ENCODE measurements at regions not wholly inside any gene's neighbourhood (a gene's known extent, or its start where the extent isn't known, plus 50 kb on each side); places are given as distances from the start of the nearest gene placed in this dataset.

DNA sequence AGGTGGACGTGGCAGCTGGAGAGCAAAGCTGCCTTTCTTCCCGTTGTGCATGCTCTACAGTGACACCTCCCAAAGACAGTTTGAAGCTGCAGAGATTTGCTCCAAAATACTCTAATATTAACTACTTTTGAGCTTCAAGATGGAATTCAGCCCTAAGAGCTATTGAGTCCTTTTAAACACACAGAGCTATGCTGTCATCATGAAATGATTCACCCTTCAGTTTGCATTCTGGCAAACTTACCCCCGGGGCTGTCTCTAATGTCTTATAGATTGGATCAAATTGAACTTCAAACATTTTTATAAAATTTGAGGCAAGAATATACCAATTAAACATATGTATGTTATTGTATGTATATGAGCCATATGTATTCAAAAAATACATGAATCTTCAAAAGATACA lies 110.7 kb upstream of the EFEMP1 start:
- ChIA-PET POLR2A (ENCODE audit: unreplicated experiment) (interaction anchor here (0.6 kb wide), 1 partner anchor 25 kb away, joined by 5 read pairs; no protein-coding TSS in a partner anchor), CTCF (no interaction called here)
- Histone ChIP-seq H3K4me3 (ENCODE audit: insufficient read depth, low read depth, low read length) (no peak overlapping the region), H2AK9ac (replicated peaks; ENCODE audit: low read depth, low read length, poor library complexity) (no peak overlapping the region), H3K9ac (ENCODE audit: low read depth, low read length) (no peak overlapping the region), H3K14ac (replicated peaks; ENCODE audit: low read depth, low read length) (no peak overlapping the region), H4K8ac (ENCODE audit: low read depth in 2 of 2, low read length in 2 of 2) (no peak overlapping the region), H3K18ac (ENCODE audit: low read depth, low read length) (no peak overlapping the region), H3K23ac (ENCODE audit: low read depth, low read length) (no peak overlapping the region), H3K36me3 (ENCODE audit: control insufficient read depth, insufficient read depth, low read length) (no peaks in the 10 kb centered on the region), H3K9me1 (ENCODE audit: insufficient read depth, low read length) (no peaks in the 10 kb centered on the region), H2BK120ac (ENCODE audit: low read depth, low read length) (no peak overlapping the region), H3K27ac (ENCODE audit: insufficient read depth, low read length) (no peak overlapping the region), H3K4me1 (ENCODE audit: control insufficient read depth, insufficient read depth, low read length) (no peaks in the 10 kb centered on the region), H2BK5ac (ENCODE audit: low read depth, low read length, poor library complexity, severe bottlenecking) (no peak overlapping the region), H2BK20ac (ENCODE audit: low read depth, low read length) (no peak overlapping the region), H3K4ac (ENCODE audit: low read depth, low read length) (no peak overlapping the region), H2BK15ac (ENCODE audit: low read depth, low read length) (no peak overlapping the region), H2AK5ac (ENCODE audit: low read depth, low read length) (no peak overlapping the region), H3K4me2 (ENCODE audit: low read depth, low read length) (no peak overlapping the region), H3K56ac (ENCODE audit: extremely low read depth, insufficient read depth, low read length) (no peak overlapping the region), H4K20me1 (ENCODE audit: insufficient read depth, low read length) (no peaks in the 10 kb centered on the region), H2AFZ (replicated peaks; ENCODE audit: low read length, poor library complexity) (no peak overlapping the region), H3K79me1 (ENCODE audit: low read depth in 1 of 2, low read length in 2 of 2) (no peaks in the 10 kb centered on the region), H3K9me3 (ENCODE audit: control insufficient read depth, insufficient read depth, low read length) (no peaks in the 10 kb centered on the region), H4K5ac (ENCODE audit: low read depth, low read length) (no peak overlapping the region), H3K27me3 (ENCODE audit: control insufficient read depth, insufficient read depth, low read length) (peaks cover 16% of the 10 kb centered on the region), H4K91ac (ENCODE audit: insufficient read depth, low read depth, low read length) (no peak overlapping the region)
- DNase-seq, result no peak
- intact Hi-C loops (cut with micrococcal nuclease) (no loop called here), dilution Hi-C loops (cut with HindIII; ENCODE audit: low sequenced_read_pairs, unreplicated experiment) (no loop called here), in situ Hi-C loops (cut with MboI; ENCODE audit: low sequenced_read_pairs) (no loop called here)
- TF ChIP-seq, protein P1, sequence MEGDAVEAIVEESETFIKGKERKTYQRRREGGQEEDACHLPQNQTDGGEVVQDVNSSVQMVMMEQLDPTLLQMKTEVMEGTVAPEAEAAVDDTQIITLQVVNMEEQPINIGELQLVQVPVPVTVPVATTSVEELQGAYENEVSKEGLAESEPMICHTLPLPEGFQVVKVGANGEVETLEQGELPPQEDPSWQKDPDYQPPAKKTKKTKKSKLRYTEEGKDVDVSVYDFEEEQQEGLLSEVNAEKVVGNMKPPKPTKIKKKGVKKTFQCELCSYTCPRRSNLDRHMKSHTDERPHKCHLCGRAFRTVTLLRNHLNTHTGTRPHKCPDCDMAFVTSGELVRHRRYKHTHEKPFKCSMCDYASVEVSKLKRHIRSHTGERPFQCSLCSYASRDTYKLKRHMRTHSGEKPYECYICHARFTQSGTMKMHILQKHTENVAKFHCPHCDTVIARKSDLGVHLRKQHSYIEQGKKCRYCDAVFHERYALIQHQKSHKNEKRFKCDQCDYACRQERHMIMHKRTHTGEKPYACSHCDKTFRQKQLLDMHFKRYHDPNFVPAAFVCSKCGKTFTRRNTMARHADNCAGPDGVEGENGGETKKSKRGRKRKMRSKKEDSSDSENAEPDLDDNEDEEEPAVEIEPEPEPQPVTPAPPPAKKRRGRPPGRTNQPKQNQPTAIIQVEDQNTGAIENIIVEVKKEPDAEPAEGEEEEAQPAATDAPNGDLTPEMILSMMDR (conservative IDR thresholded peaks at IDR 0.05; ENCODE audit: low read depth, low read length), result no peak
- TF ChIP-seq CEBPB (IDR thresholded peaks at IDR 0.05; ENCODE audit: low read depth, low read length) (no peak), FOS (IDR thresholded peaks at IDR 0.05; ENCODE audit: low read depth, low read length) (no peak), SMC3 (IDR thresholded peaks at IDR 0.05; ENCODE audit: low read depth, low read length) (no peak), RFX5 (IDR thresholded peaks at IDR 0.05; ENCODE audit: low read depth, low read length) (no peak), BHLHE40 (IDR thresholded peaks at IDR 0.05; ENCODE audit: low read depth, low read length) (no peak), RAD21 (IDR thresholded peaks at IDR 0.05; ENCODE audit: low read length) (no peak)
- BruUV-seq (replicated peaks), result no TSS peak
- 50% methylated on average over 1 of the region's 3 CpGs; no CpG with 5 or more reads in 1 of the 2 experiments for WGBS, 2 experiments (ENCODE audit: extremely low coverage in 2 of 2, insufficient read length in 1 of 2)
- ATAC-seq (ENCODE audit: low read depth), result no peak

All from IMR-90 (cell line).